ENCODE measurements at regions not wholly inside any gene's neighbourhood (a gene's known extent, or its start where the extent isn't known, plus 50 kb on each side); places are given as distances from the start of the nearest gene placed in this dataset.

DNA sequence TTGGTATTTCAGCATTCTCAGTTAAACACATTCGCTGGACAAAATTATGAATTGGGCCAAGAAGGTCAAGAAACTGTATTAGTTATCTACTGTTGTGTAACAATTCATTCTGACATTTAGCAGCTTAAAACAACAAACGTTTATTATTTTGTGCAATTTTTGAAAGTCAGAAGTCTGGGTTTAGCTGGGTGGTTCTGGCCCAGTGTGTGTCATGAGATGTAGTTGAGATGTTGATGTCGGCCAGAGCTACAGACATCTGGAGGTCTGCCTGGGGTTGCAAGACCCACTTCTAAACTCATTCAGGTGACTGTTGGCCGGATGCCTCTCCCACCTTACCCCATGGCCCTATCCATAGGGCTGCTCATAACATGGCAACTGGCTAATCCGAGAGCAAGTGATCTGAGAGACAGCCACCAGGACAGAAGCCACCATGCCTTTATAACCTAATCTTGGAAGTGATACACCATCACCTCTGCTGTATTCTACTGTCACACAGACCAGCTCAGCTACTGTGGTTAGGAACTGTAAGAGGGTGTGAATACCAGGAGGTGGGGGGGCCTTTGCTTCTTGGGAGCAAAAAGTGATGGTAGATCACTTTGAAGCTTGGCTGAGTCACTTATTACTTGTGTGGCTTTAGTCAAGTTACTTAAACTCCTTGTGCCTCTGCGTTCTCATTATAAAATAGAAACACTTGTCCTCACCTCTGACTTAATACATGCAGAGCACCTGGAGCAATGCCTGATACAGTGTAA is 217.0 kb upstream of the MYLIP start:
- Histone ChIP-seq H3K27ac (ENCODE audit: low read length) (no peak overlapping the region), H3K4me1 (ENCODE audit: insufficient read depth, low read length) (peaks cover 19% of the 10 kb centered on the region), H3K4me3 (ENCODE audit: low read length) (no peak overlapping the region), H4K20me1 (ENCODE audit: low read length) (no peaks in the 10 kb centered on the region), H2AFZ (ENCODE audit: low read length) (no peak overlapping the region), H3K9me2 (replicated peaks; ENCODE audit: low read length) (no peaks in the 10 kb centered on the region), H3K4me2 (ENCODE audit: low read length) (no peak overlapping the region), H3K27me3 (ENCODE audit: low read length) (no peaks in the 10 kb centered on the region), H3F3A (ENCODE audit: low read length, unreplicated experiment) (no peaks in the 10 kb centered on the region), H3K79me2 (ENCODE audit: low read length) (no peaks in the 10 kb centered on the region), H3K36me3 (ENCODE audit: low read depth, low read length) (no peaks in the 10 kb centered on the region), H3K9ac (ENCODE audit: low read length) (no peak overlapping the region), H3K9me3 (ENCODE audit: low read length) (no peaks in the 10 kb centered on the region)
- no TSS peak for BruUV-seq (replicated peaks)
- no peak for TF ChIP-seq EZH2phosphoT487 (IDR thresholded peaks at IDR 0.05; ENCODE audit: borderline replicate concordance, low read length)
- no peak for TF ChIP-seq CTCF (conservative IDR thresholded peaks at IDR 0.05; ENCODE audit: low read depth, low read length)
- no peak for TF ChIP-seq EZH2 (IDR thresholded peaks at IDR 0.05; ENCODE audit: low read length, unreplicated experiment)
- CTCF ChIA-PET = no interaction called here
- DNase-seq (no peak), ATAC-seq (no peak)
- POLR2A ChIA-PET (ENCODE audit: unreplicated experiment) = no interaction called here
- intact Hi-C loops (cut with micrococcal nuclease) = no loop called here

- no peak for DNase-seq
- no peaks in the 10 kb centered on the region for H3K9me2 ChIP-seq (replicated peaks; ENCODE audit: low read length)
- TF ChIP-seq EZH2 (IDR thresholded peaks at IDR 0.05; ENCODE audit: low read length, unreplicated experiment) = no peak
- no peak for TF ChIP-seq EZH2phosphoT487 (IDR thresholded peaks at IDR 0.05; ENCODE audit: borderline replicate concordance, low read length)
- TF ChIP-seq CTCF (conservative IDR thresholded peaks at IDR 0.05; ENCODE audit: low read depth, low read length) = no peak
- no peaks in the 10 kb centered on the region for H3K79me2 ChIP-seq (ENCODE audit: low read length)
- intact Hi-C loops (cut with micrococcal nuclease) = no loop called here
- no peak overlapping the region for H3K4me2 ChIP-seq (ENCODE audit: low read length)
- H3K36me3 ChIP-seq (ENCODE audit: low read depth, low read length) = no peaks in the 10 kb centered on the region
- CTCF ChIA-PET = no interaction called here
- no peak for ATAC-seq
- no peak overlapping the region for H2AFZ ChIP-seq (ENCODE audit: low read length)
- no peak overlapping the region for H3K4me3 ChIP-seq (ENCODE audit: low read length)
- H3K27me3 ChIP-seq (ENCODE audit: low read length) = no peaks in the 10 kb centered on the region
- no peaks in the 10 kb centered on the region for H4K20me1 ChIP-seq (ENCODE audit: low read length)
- no TSS peak for BruUV-seq (replicated peaks)
- H3K9me3 ChIP-seq (ENCODE audit: low read length) = no peaks in the 10 kb centered on the region
- H3K9ac ChIP-seq (ENCODE audit: low read length) = no peak overlapping the region
- H3K4me1 ChIP-seq (ENCODE audit: insufficient read depth, low read length) = peaks cover 20% of the 10 kb centered on the region
- no peaks in the 10 kb centered on the region for H3F3A ChIP-seq (ENCODE audit: low read length, unreplicated experiment)
- POLR2A ChIA-PET (ENCODE audit: unreplicated experiment) = no interaction called here
- H3K27ac ChIP-seq (ENCODE audit: low read length) = no peak overlapping the region
Measured at GRCh38 chr6:15909290-15910070, 219.4 kb upstream of the MYLIP start.

DNA sequence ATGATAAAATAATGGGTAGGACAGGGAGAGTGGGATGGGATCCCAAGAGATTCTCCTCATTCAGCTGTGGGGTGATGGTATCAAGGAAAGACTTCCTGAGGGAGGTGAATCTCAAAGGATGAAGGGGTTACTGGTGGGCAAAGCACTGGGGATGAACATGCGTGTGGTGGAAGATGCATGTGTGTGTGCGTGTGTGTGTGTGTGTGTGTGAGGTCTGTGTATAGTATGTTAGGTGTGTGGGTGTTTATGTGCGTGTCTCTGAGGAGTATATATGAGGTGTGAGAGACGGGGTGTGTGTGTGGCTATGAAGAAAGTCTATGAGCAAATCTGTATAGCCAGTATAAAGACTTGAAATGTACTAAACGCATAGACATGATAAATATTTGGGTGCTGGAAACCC is 220.0 kb upstream of the MYLIP start:
- no peak overlapping the region for H3K9ac ChIP-seq (ENCODE audit: low read length)
- no peak for TF ChIP-seq EZH2phosphoT487 (IDR thresholded peaks at IDR 0.05; ENCODE audit: borderline replicate concordance, low read length)
- no peak for TF ChIP-seq EZH2 (IDR thresholded peaks at IDR 0.05; ENCODE audit: low read length, unreplicated experiment)
- no peak for TF ChIP-seq CTCF (conservative IDR thresholded peaks at IDR 0.05; ENCODE audit: low read depth, low read length)

More for the DNA sequence above, 220.0 kb upstream of the MYLIP start:
- DNase-seq = no peak
- ChIA-PET CTCF (no interaction called here), POLR2A (ENCODE audit: unreplicated experiment) (no interaction called here)
- Histone ChIP-seq H3K36me3 (ENCODE audit: low read depth, low read length) (no peaks in the 10 kb centered on the region), H3K27me3 (ENCODE audit: low read length) (no peaks in the 10 kb centered on the region), H3K27ac (ENCODE audit: low read length) (peak overlapping the region; percentile 86; the same call in 1 of the 2 replicates), H2AFZ (ENCODE audit: low read length) (no peak overlapping the region), H3F3A (ENCODE audit: low read length, unreplicated experiment) (no peaks in the 10 kb centered on the region), H3K4me2 (ENCODE audit: low read length) (peak overlapping the region; percentile 65; the same call in 1 of the 2 replicates), H3K9me3 (ENCODE audit: low read length) (no peaks in the 10 kb centered on the region), H3K4me3 (ENCODE audit: low read length) (no peak overlapping the region), H3K4me1 (ENCODE audit: insufficient read depth, low read length) (peaks cover 20% of the 10 kb centered on the region), H3K9me2 (replicated peaks; ENCODE audit: low read length) (no peaks in the 10 kb centered on the region), H4K20me1 (ENCODE audit: low read length) (no peaks in the 10 kb centered on the region), H3K79me2 (ENCODE audit: low read length) (no peaks in the 10 kb centered on the region)
- intact Hi-C loops (cut with micrococcal nuclease) = no loop called here
- no peak for ATAC-seq
- BruUV-seq (replicated peaks) = no TSS peak
